ENCODE measurements at regions not wholly inside any gene's neighbourhood (a gene's known extent, or its start where the extent isn't known, plus 50 kb on each side); places are given as distances from the start of the nearest gene placed in this dataset.

DNA sequence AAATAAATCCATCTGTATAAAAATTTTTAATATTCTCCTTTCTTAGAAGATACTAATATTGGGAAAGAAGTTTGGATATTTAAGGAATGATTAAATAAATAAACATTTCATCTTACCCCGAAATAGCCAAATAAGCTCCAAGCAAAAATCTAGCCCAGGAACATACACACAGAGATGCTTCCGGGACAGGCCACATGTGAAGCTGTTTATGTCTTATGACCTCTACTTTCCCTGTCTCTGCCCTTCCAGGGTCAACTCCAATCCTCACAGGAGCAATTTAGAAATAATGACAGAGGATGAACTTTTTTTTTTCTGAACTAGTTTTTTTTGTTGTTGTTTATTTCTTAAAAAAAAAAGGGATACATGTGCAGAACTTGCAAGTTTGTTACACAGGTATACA is 89.4 kb downstream of the BTG1 start:
- in situ Hi-C loops (cut with MboI; ENCODE audit: low pct_ligation_motif_present in 1 of 4, low pct_unique_long_range_greater_than_20kb in 1 of 4, low sequenced_read_pairs in 3 of 4): no loop called here
- Histone ChIP-seq H3K4me1 (peaks cover 0 to 19% (median 3%) of the 10 kb centered on the region in 4 donors), H3K36me3 (no peaks in the 10 kb centered on the region), H3K27ac (no peak overlapping the region), H3K27me3 (no peaks in the 10 kb centered on the region), H3K4me3 (no peak overlapping the region), H3K9me3 (no peaks in the 10 kb centered on the region)
- intact Hi-C loops (cut with DNase I; ENCODE audit: low total_unique reads): no loop called here
- WGBS, 2 donors (ENCODE audit: low coverage in 1 of 2): 45 to 68% methylated on average over 2 of the region's 2 CpGs
- TF ChIP-seq POLR2A (IDR thresholded peaks at IDR 0.05): no peak
- no peak for TF ChIP-seq CTCF (IDR thresholded peaks at IDR 0.05)
- no peak for TF ChIP-seq POLR2AphosphoS5 (IDR thresholded peaks at IDR 0.05)
- no peak for TF ChIP-seq EP300 (IDR thresholded peaks at IDR 0.05; ENCODE audit: low read depth)
- no peak for DNase-seq

DNA sequence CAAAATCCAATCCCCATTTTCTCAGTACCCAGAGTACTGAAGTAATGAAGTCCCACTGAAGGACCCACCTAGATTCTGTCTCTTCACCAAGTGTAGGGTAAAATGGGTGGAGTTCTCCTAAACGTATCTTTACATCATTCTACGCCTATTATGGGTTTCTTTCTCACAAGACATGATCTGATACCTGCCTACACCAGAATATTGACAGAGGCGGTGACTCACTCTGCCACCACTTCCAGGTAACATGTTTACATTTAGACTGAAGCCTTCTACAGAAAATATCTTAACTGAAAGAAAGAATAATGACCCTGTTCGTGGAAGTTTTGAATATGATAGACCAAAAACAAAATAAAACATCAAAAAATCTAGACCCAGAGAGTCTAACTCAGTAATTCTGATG is 89.8 kb downstream of the BTG1 start:
- H3K4me1 ChIP-seq: peaks cover 0 to 17% (median 2%) of the 10 kb centered on the region in 4 donors
- TF ChIP-seq CTCF (IDR thresholded peaks at IDR 0.05): no peak
- H3K27me3 ChIP-seq: no peaks in the 10 kb centered on the region
- H3K27ac ChIP-seq: no peak overlapping the region
- no peaks in the 10 kb centered on the region for H3K9me3 ChIP-seq
- H3K36me3 ChIP-seq: no peaks in the 10 kb centered on the region
- H3K4me3 ChIP-seq: no peak overlapping the region
- WGBS, 2 donors (ENCODE audit: low coverage in 1 of 2): 30 to 48% methylated on average over 4 of the region's 4 CpGs
- intact Hi-C loops (cut with DNase I; ENCODE audit: low total_unique reads) (no loop called here), in situ Hi-C loops (cut with MboI; ENCODE audit: low pct_ligation_motif_present in 1 of 4, low pct_unique_long_range_greater_than_20kb in 1 of 4, low sequenced_read_pairs in 3 of 4) (no loop called here)
- DNase-seq: peak; percentile 58

DNA sequence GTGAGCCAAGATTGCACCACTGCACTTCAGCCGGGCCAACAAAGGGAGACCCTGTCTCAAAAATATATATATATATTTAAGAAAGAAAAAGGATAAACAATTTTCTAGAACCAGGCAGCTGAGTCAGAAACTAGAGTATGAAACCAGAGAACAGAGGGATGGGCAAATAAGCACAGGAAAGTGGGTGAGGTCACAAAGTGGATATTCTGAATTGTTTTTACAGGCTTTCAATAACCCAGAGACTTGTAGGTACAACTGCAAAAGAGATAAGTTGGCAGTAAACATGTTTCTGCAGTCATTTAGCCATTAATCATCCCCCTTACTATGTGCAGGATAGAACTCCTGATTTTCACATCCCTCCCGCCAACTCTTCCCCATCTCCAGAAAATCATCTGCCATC is 94.2 kb downstream of the BTG1 start:
- WGBS, 2 donors (ENCODE audit: low coverage in 1 of 2): 67 to 100% methylated on average over 1 to 2 of the region's 2 CpGs
- Histone ChIP-seq H3K9me3 (no peaks in the 10 kb centered on the region), H3K4me1 (peaks cover 0 to 5% (median 0%) of the 10 kb centered on the region in 4 donors), H3K36me3 (no peaks in the 10 kb centered on the region), H3K4me3 (no peak overlapping the region), H3K27ac (no peak overlapping the region), H3K27me3 (no peaks in the 10 kb centered on the region)
- intact Hi-C loops (cut with DNase I; ENCODE audit: low total_unique reads): no loop called here
- TF ChIP-seq POLR2AphosphoS5 (IDR thresholded peaks at IDR 0.05): no peak
- no peak for TF ChIP-seq POLR2A (IDR thresholded peaks at IDR 0.05)
- no peak for DNase-seq
- in situ Hi-C loops (cut with MboI; ENCODE audit: low pct_ligation_motif_present in 1 of 4, low pct_unique_long_range_greater_than_20kb in 1 of 4, low sequenced_read_pairs in 3 of 4): no loop called here

DNA sequence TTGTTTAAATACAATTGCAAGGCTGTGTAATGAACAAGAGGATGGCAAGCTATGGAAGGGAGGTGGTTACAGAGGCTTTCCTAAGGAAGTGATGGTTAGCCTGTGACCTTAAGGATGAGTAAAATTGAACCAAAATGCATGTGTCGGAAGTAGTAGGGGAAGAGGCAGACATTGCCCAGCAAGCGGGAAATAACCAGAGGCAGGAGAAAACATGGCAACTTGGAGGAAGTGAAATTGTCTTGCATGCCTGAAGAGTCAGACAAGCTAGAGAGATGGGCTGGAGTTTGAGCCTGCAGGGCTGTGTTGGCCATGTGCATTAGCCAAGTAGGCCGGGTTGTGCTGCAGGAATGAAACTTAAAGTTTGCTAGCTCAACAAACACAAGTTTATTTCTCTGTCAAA is 96.2 kb downstream of the BTG1 start:
- no peak for DNase-seq
- Histone ChIP-seq H3K9me3 (no peaks in the 10 kb centered on the region), H3K4me3 (no peak overlapping the region), H3K36me3 (no peaks in the 10 kb centered on the region), H3K27me3 (no peaks in the 10 kb centered on the region), H3K4me1 (no peaks in the 10 kb centered on the region), H3K27ac (no peak overlapping the region)
- no peak for TF ChIP-seq POLR2A (IDR thresholded peaks at IDR 0.05)
- no peak for TF ChIP-seq CTCF (IDR thresholded peaks at IDR 0.05)
- no peak for TF ChIP-seq POLR2AphosphoS5 (IDR thresholded peaks at IDR 0.05)
- TF ChIP-seq EP300 (IDR thresholded peaks at IDR 0.05; ENCODE audit: low read depth): no peak
- in situ Hi-C loops (cut with MboI; ENCODE audit: low pct_ligation_motif_present in 1 of 4, low pct_unique_long_range_greater_than_20kb in 1 of 4, low sequenced_read_pairs in 3 of 4) (no loop called here), intact Hi-C loops (cut with DNase I; ENCODE audit: low total_unique reads) (no loop called here)
- 51 to 71% methylated on average over 2 to 3 of the region's 3 CpGs for WGBS, 2 donors (ENCODE audit: low coverage in 1 of 2)

- Histone ChIP-seq H3K36me3 (no peaks in the 10 kb centered on the region), H3K4me3 (no peak overlapping the region), H3K27me3 (no peaks in the 10 kb centered on the region), H3K9me3 (no peaks in the 10 kb centered on the region), H3K27ac (no peak overlapping the region), H3K4me1 (no peaks in the 10 kb centered on the region)
- in situ Hi-C loops (cut with MboI; ENCODE audit: low pct_ligation_motif_present in 1 of 4, low pct_unique_long_range_greater_than_20kb in 1 of 4, low sequenced_read_pairs in 3 of 4) (no loop called here), intact Hi-C loops (cut with DNase I; ENCODE audit: low total_unique reads) (no loop called here)
- WGBS, 2 donors (ENCODE audit: low coverage in 1 of 2): 90 to 91% methylated on average over 2 of the region's 2 CpGs
- TF ChIP-seq CTCF (IDR thresholded peaks at IDR 0.05) (no peak), EP300 (IDR thresholded peaks at IDR 0.05; ENCODE audit: low read depth) (no peak), POLR2A (IDR thresholded peaks at IDR 0.05) (no peak), POLR2AphosphoS5 (IDR thresholded peaks at IDR 0.05) (no peak)
- no peak for DNase-seq
Observed at GRCh38 chr12:92047393-92047826, 98.2 kb downstream of the BTG1 start.
